ENCODE measurements at regions not wholly inside any gene's neighbourhood (a gene's known extent, or its start where the extent isn't known, plus 50 kb on each side); places are given as distances from the start of the nearest gene placed in this dataset.
"Not testable (repeated sequence)": the region's sequence is repeated elsewhere in the genome, so short reads cannot be mapped to it uniquely, and the experiment has no call there.

DNA sequence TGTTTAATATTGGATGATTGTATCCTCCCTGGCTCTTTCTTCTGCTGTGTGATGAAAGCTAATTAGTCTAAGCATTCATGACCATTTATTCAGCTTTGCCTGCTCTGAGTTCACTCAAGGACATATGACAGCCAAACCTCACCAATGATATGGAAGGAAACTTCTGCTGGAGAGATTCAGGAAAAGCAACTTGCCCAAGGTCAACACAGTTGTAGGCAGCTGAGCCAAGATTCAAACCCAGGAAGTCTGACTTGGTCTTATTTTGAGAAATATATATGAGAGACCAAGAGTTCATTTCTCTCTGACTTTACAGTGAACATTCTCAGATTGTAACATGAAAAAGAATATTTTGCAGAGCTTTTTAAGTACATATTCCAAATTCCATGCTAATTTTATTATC, 1588.5 kb upstream of the PIK3C3 start:
- no peak for DNase-seq (ENCODE audit: low read depth in 2 of 2)

DNA sequence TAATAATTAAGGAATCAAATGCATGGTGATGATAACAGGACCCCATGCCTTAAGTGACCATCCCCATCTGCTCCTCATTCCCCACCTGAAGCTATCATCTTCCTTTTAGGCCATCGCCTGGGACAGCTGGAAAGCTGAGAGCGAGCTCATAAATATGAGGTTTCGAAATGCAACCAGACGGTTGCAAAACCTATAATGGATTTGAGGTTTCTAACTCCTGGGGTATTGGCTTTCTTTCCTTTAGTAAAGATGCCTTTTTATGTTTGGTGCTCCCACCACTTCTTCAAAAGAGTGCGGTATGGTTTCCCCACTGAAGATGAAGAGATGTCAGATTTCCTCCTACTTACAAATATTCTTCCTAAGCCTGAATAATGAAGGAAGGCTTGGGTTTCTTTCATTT, 1589.5 kb upstream of the PIK3C3 start:
- no peak for DNase-seq (ENCODE audit: low read depth in 2 of 2)

DNA sequence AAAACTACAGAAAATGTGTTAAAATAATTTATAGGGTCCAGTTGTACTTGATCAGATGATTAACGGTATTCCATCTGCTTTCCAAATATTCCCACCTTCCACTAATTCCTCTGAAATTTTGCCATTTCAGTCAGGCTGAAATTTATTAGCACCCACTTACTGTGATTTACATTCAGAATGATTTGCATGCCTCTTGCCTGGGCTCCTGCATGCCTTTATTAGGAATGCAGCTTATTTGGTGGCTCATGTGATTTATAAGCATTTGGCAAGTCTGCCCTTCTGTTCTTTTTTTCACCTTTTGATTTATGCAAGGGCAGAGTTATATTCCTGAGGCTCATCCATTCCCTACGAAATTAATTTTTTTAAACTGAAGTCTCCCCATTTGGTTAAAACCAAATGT, 1594.5 kb upstream of the PIK3C3 start:
- DNase-seq (ENCODE audit: low read depth in 2 of 2) = no peak

DNA sequence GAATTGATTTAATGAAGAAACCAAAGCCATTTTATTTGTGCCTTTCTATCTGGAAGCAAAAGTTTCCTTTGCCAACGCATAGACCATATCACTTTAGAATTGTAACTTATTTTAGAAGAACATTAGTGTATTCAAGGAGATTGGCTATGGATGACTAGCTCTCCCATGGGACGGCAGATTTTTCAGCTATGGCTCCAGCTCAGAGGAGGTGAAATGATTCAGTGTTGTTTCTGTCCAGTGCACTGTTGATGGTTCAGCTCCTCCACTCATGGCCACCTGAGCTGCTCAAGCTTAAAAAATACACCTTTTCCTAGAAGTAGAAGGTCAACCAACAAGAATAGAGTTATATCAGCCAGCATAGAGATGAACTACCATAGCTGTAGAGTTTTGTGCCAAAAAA, 1597.5 kb upstream of the PIK3C3 start:
- DNase-seq (ENCODE audit: low read depth in 2 of 2) = no peak

DNA sequence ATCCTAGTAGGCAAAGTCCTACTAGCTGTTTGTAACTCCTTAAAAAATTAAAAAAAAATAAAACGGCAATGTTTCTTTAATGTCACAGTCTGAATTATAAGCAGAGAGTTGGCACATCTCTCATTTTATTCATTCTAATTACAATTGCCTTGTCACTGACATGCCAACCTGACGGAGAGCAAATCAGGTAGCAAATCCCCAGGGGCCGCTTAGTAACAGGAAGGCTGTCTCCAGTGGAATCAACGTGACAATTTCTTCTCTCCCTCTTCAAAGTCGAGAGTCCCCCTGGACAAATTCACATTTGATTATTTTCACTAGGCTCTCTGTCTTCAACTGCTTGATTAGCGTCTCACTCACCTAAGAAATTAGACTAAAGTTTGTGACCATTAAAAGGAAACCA, 1598.9 kb upstream of the PIK3C3 start:
- no peak for DNase-seq (ENCODE audit: low read depth in 2 of 2)

DNA sequence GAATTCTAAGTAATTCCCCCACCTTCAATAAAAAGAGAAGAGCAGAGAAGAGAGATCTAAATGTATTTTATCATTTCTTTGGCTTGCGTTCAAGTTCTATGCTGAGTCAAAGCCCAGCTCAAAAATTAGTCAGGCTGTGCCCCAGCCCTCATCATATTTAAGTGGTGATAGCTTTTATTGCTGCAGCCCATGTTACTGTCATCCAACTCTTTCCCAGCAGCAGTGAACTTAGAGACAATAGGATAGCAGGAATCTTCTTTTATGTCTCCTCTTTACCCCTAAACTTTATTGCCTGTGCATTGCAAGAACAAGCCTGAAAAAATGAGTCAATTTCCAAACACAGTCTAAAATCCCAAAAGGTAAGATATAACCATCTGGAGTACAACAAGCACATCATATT, 1599.3 kb upstream of the PIK3C3 start:
- no peak for DNase-seq (ENCODE audit: low read depth in 2 of 2)

DNA sequence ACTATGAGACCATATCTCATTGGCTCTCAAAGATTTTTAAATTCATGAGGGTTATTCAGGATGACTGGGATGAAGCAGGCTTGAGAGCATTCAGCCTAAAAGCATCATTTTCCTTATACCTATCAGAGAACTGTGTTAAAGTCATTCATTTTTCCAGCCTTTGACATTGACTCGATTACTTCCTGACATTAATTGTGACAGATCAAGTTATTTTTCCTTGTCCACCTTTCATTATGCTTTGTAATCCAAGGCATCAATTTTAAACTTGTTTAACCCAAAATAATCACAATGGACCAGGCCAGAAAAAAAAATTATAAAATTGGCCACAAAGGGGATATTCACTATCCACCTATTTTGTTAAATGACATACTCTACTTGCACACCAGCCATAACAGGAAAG, 1606.8 kb upstream of the PIK3C3 start:
- DNase-seq (ENCODE audit: low read depth in 2 of 2) = no peak

DNA sequence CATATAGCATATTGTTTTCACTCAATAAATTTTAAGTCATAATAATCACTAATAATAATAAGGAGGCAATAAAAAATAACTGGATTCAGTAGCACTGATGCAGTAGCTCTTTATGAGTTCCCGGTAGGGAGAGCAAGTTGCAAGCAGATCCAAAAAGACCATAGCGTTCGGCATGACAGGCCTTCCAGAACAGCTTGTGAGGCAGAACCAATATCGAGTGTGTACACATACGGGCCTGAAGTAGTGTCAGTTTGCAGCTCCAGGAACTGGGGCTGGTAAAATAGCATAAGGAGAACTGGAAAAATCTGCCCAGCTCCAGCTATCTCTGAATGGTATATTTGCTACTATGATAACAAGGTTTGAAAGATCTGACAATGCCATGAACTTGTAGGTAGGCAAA, 1607.8 kb upstream of the PIK3C3 start:
- no peak for DNase-seq (ENCODE audit: low read depth in 2 of 2)

DNA sequence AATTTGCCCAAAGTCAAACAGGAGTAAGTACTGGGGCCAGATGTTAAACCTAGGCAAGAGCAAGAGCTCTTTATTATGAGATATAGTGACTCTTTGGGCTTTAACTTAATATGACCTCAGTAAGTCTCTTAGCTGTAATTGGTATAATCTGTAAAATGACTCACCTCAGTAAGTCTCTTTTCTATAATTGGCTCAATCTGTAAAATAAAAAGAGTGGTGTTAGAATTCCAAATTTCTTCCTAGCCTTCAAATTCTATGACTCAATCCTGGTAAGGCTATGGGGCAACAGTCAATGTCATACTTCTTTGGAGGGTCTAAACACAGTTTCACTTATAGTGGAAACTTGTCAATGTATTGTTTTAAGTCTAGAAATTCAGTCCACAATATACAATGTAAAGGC, 1608.9 kb upstream of the PIK3C3 start:
- DNase-seq (ENCODE audit: low read depth in 2 of 2) = no peak

DNA sequence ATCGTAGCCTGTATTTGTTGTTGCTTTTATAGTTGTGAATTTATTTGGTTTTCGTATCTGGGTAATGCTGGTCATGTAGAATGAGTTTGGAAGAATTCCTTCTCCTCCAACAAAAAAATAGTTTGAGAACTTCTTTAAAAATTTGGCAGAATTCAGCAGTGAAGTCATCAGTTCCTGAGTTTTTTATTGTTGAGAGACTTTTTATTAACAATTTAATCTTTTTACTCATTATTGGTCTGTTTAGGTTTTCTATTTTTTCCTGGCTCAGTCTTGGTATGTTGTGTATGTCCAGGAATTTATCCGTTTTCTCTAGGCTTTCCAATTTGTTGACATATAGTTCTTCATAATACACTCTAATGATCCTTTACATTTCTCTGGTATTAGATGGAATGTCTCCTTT, 1613.3 kb upstream of the PIK3C3 start:
- no peak for DNase-seq (ENCODE audit: low read depth in 2 of 2)

DNA sequence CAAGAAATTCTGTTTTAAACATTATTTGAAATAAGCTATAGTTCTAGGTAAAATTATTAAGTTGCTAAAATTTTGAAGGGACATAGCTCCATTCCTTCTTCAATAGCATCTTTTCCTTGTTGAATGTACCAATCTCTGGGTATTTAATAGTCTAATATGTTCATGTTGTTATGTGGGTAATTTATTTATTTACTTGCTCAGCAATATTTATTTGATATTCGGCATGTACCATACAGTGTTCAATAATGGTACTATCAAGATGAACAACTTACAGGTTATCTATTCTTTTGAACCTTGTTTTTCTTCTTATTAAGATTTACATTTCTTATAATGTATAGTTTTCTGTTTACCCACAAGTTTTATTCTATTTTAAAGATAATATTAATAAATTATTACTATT, 1616.8 kb upstream of the PIK3C3 start:
- DNase-seq (ENCODE audit: low read depth in 2 of 2) = no peak

DNA sequence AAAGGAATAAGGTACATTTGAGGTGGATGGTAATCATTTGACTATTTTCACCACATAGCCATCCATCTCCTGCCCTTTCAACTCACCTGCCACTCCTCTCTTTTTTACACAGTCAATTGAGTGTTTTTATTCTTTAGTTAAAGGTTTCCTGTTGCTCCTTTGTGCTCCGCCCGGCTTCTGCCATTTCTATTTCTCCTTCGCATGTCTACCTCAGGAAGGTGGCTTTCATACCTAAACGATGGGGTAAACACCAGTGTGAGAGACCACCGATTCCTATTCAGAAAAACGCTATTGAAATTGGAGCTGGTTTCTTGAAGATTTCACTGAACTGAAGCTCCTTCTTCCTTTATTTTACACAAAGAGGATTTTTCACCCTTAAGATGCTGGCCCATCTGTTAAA, 1628.0 kb upstream of the PIK3C3 start:
- no peak for DNase-seq (ENCODE audit: low read depth in 2 of 2)

DNA sequence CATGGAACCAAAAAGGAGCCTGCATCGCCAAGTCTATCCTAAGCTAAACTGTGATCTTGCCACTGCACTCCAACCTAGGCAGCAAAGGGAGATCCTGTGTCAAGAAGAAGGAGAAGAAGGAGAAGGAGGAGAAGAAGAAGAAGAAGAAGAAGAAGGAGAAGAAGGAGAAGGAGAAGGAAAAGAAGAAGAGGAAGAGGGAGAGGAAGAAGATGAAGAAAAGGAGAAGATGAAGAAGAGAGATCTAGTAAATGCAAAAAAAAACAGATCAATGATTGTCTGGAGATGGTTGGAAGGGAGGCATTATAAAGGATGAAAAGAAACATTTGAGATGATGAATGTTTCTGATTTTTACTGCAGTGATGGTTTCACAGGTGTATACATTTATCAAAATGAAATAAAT, 1629.0 kb upstream of the PIK3C3 start:
- no peak for DNase-seq (ENCODE audit: low read depth in 2 of 2)

DNA sequence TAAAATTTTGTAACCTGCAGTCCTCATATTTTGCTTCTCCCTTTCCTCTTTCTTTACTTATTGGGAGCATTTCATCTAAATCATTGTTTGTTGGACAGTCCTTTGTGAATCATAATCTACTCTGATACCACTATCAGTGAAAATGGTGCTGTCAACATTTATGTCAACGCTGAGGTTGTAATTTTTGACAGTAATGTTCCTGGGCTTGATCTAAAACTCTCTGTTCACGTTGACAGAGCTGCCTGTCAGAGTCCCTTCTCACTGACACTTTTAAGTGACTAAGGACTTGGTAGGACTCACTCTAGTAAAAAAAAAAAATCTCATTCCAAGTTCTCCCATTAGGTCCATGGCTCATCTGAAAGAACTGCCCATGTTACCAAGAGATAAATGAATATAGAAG, 1640.8 kb upstream of the PIK3C3 start:
- no peak for DNase-seq (ENCODE audit: low read depth in 2 of 2)

DNA sequence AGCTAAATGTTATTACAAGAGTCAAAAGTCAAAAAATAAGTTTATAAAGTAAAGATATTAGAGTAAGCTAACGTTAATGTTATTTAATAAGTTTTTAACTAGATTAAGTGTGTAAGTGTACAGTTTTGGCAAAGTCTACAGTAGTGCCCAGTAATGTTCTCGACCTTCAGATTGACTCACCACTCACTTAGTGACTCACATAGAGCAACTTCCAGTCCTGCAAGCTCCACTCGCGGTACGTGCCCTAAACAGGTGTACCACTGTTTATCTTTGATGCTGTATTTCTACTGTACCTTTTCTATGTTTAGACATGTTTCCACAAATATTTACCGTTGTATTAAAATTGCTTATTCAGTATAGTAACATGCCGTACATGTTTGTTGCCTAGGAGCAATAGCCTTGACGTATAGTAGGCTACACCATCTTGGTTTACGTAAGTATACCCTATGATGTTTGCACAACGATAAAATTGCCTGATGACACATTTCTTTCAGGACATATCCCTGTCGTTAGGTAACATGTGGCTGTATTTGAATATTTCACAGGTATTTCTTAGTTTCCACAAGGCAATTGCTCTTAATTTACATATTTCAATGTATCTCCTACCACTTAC, 1641.9 kb upstream of the PIK3C3 start:
- DNase-seq (ENCODE audit: low read depth in 2 of 2) = no peak

DNA sequence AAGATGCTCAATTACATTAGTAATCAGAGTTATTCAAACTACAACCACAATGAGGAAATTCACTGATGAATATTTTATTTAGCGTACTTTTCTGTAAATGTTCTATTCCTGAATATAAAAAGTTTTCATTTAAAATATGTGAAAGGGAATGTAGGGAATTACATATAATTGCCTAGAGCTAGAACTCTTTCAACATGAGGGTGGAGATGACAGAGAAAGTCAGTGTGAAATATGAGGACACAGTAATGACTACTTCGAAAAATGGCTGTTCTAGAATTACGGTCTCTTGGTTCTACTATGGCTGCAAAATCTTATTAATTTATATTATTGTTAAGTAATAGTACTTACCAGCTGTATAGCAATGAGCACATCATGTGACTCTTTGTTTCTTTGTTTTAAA, 1647.4 kb upstream of the PIK3C3 start:
- no peak for DNase-seq (ENCODE audit: low read depth in 2 of 2)

DNA sequence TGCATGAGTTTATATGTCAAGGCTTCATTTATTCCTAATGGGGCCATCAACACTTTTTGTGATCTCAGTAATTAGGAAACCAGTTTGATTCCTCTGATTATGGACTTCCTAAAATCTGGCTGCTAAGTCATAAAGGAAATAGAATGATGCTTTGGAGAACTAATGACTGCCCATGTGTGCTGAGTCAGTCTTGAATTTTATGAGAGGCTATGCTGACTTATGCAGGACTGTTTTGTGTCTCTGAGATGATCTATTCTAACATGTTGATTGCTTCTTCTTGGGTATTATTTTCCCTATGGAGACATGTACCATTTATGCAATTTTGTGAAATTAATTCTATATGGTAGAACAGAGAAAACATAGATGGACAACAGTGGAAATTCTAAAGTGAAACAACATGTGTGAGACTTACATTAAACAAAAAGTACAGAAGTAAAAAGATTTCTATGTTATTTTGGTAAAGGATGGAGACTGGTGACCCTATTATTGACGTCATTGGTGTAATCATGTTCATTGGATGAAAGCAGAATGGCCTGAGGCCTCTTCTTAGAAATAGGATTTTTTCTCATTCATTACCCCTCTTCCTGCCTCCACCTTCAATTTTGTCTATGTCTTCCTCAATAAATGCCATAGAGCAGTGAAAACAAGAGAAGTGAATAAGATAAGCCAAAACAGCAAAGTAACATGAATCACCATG, 1658.2 kb upstream of the PIK3C3 start:
- DNase-seq (ENCODE audit: low read depth in 2 of 2) = no peak

DNA sequence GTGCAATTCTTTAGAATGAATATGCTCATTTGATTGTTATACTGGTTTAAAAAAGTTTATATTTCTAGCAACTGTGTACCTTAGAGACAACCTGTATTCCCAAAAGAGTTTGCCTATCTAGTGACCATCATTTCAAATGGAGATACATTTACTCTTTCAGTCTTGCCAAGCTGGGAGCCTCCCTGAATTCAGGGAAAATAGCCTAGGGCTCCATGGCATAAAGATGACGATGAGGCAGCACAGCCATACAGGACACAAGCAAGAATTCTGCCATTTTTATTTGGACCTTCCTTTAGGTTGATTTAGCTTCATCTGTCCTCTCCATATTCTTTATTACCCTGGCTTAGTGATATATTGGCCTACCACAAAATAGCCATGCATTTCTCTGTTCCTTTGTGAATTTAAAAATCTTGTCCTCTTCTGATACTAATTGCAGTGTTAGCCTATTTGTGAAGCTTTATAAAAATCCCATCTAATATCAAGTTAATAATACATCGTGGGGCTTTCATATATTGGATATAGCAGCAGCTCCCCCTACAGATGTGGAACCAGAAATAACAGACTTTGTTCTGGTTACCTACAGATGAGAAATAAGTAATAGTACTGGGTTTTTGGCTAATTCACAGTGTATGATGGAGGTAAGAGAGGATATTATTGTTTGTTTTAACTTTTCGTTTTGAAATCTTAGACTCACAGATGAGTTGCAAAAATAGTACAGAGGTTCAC, 1661.9 kb upstream of the PIK3C3 start:
- DNase-seq (ENCODE audit: low read depth in 2 of 2) = no peak

DNA sequence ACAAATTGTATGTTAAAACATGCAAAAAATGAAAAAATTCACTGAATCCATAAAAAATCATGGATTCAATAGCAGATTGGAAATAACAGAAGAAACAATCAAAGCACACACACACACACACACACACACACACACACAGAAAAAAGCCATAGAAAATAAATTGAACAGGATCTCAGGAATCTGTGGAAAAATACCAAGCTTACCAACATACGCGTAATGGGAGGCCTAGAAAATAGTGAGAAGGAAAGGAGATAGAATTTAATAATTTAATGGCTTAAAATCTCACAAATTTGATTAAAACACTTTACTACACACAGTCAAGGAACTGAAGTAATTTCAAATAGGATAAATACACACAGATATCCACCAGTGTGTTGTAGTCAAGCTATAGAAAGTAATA, 1671.5 kb upstream of the PIK3C3 start:
- DNase-seq (ENCODE audit: low read depth in 2 of 2) = no peak

DNA sequence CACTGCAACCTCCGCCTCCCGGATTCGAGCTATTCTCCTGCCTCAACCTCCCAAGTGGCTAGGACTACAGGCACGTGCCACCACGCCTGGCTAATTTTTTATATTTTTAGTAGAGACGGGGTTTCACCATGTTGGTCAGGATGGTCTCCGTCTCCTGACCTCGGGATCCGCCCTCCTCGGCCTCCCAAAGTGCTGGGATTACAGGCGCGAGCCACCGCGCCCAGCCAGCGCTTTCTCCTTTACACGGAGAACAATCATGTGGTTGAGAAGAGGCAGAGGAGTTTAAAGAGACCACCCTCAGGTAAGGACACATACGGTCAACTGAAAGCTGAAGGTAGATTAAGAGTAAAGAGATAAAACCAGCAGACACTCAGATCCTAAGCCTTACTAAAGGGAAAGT, 1673.7 kb upstream of the PIK3C3 start:
- not testable (repeated sequence) for DNase-seq (ENCODE audit: low read depth in 2 of 2)

DNA sequence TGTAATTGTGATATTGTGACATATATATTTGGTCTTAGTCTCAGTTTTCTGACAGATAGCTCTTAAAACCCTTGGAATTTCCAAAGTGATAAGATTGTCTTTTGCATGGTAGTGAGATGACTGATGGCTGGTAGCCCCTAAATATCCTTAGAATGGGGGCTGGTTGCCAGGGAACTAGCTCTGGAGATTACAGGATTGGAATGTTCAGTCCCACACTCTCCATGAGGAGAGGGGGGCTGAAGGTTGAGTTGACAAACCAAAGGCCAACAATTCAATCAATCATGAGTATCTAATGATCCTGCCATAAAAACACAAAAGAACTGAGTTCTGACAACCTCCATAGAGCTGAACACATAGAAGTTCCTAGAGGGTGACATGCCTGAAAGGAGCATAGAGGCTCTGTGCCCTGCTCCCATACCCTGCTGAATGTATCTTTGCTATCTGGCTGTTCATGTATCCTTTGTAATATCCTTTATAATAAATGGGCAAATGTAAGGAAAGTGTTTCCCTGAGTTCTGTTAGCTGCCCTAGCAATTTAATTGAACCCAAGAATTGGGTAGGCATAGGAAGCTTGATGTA, 1680.3 kb upstream of the PIK3C3 start:
- DNase-seq (ENCODE audit: low read depth in 2 of 2) = no peak

DNA sequence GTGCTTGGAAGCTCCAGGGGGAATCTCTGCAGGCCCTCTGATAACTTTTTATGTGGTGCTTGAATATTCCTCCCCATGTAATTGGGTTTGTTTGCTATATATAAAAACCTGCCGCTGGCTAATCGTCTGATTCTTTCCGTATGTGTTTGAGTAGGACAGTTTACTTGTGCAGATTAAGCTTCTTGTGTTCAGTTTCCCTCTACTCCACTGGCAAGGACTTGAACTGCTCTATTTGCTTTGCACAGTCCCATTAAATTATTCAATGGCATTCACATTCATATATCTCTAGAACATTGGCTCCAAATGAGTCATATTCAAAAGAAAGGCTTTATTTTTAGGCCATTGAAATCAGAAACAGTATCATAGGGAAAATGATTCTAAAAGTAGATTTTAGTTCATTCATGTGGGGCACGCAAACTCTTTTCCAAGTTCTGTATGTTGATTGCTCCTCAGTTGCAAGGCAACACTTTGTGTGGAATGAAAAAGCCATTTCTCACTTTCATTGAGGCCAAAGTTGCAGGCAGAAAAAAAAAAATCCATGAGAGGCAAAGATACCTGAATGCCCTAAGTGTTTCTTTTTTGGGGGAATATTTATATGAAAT, 1682.3 kb upstream of the PIK3C3 start:
- no peak for DNase-seq (ENCODE audit: low read depth in 2 of 2)

Data from stimulated activated CD4-positive, alpha-beta T cell treated with anti-CD3 and anti-CD28 coated beads, Interleukin-4, amount 100 ng/mL, for 48 hours (primary cell).